GM21786 (cell line): ENCODE measurements at regions not wholly inside any gene's neighbourhood (a gene's known extent, or its start where the extent isn't known, plus 50 kb on each side); places are given as distances from the start of the nearest gene placed in this dataset.

Experiments used
- ATAC-seq: cut with Tn5 transposase; IDR thresholded peaks from one replicate; pipeline ENCODE4 v1.9.1; 2021; ENCODE audit not compliant: unreplicated experiment

- no peak for ATAC-seq
These were observed 73.7 kb upstream of the PROK2 start for GRCh38 chr3:71858503-71859122.

- ATAC-seq = no peak
These were observed 73.0 kb upstream of the PROK2 start for GRCh38 chr3:71857956-71858355.

- ATAC-seq = no peak
These were observed 69.8 kb upstream of the PROK2 start for GRCh38 chr3:71854706-71855105.

- ATAC-seq = no peak
These were observed 69.1 kb upstream of the PROK2 start for GRCh38 chr3:71854096-71854495.

- no peak for ATAC-seq
These were observed 66.9 kb upstream of the PROK2 start for GRCh38 chr3:71851878-71852277.

- no peak for ATAC-seq
These were observed 65.7 kb upstream of the PROK2 start for GRCh38 chr3:71850654-71851053.

GRCh38 chr3:71849681-71850080 lies 64.7 kb upstream of the PROK2 start:
- ATAC-seq = no peak

- no peak for ATAC-seq
These were observed 62.8 kb upstream of the PROK2 start for GRCh38 chr3:71847794-71848193.

- no peak for ATAC-seq
These were observed 61.2 kb upstream of the PROK2 start for GRCh38 chr3:71846185-71846584.

- ATAC-seq = no peak
These were observed 58.1 kb upstream of the PROK2 start for GRCh38 chr3:71843071-71843470.

GRCh38 chr3:71838406-71838805 lies 53.5 kb upstream of the PROK2 start:
- ATAC-seq = no peak
